IMR-90 (cell line): ENCODE measurements at regions not wholly inside any gene's neighbourhood (a gene's known extent, or its start where the extent isn't known, plus 50 kb on each side); places are given as distances from the start of the nearest gene placed in this dataset.

Experiments
- ATAC-seq: fragments of 200-7000 bp; cut with Tn5 transposase; 2 replicates; pipeline ENCODE4 v1.9.1; 2020; ENCODE audit warnings: low read depth, mild to moderate bottlenecking, moderate library complexity
- BruUV-seq: library from RNA; stranded (reverse); fragments of 400-500 nt; replicated peaks from 2 replicates; lab custom pipeline; 2021; lab: Mats Ljungman, UMichigan
- CTCF ChIA-PET: fragments of 300-600 bp; formaldehyde crosslinking; extraction: SDS; loops from one replicate; lab custom pipeline; 2021; ENCODE audit warnings: antibody characterized with exemption; lab: Yijun Ruan, JAX
- POLR2A ChIA-PET: fragments of 300-600 bp; sonication (Branson Sonifier 250); formaldehyde crosslinking; loops from one replicate; lab custom pipeline; 2022; ENCODE audit warnings: antibody characterized with exemption; ENCODE audit not compliant: unreplicated experiment; lab: Charles Lee
- DNase-seq: peaks from one replicate; pipeline ENCODE4 v3.0.0; 2013
- H2AFZ ChIP-seq: replicated peaks from 2 replicates; pipeline ENCODE3; 2013; ENCODE audit warnings: low read length, mild to moderate bottlenecking; ENCODE audit not compliant: poor library complexity
- H2AK5ac ChIP-seq: 2 replicates; pipeline ENCODE4 v1.6.1; 2013; ENCODE audit warnings: low read depth, low read length, inconsistent platforms
- H2AK9ac ChIP-seq: replicated peaks from 2 replicates; pipeline ENCODE3; 2013; ENCODE audit warnings: mild to moderate bottlenecking, low read depth, low read length, moderate library complexity; ENCODE audit not compliant: poor library complexity
- H2BK120ac ChIP-seq: 2 replicates; pipeline ENCODE4 v1.6.1; 2013; ENCODE audit warnings: low read depth, low read length, inconsistent platforms
- H2BK15ac ChIP-seq: 3 replicates; pipeline ENCODE4 v1.6.1; 2013; ENCODE audit warnings: low read depth, low read length, inconsistent platforms
- H2BK20ac ChIP-seq: 2 replicates; pipeline ENCODE4 v1.6.1; 2013; ENCODE audit warnings: low read depth, mild to moderate bottlenecking, inconsistent platforms, low read length, moderate library complexity
- H2BK5ac ChIP-seq: 2 replicates; pipeline ENCODE4 v1.6.1; 2013; ENCODE audit warnings: mild to moderate bottlenecking, low read depth, low read length, inconsistent platforms; ENCODE audit not compliant: poor library complexity, severe bottlenecking
- H3K14ac ChIP-seq: replicated peaks from 2 replicates; pipeline ENCODE4 v1.6.1; 2013; ENCODE audit warnings: low read depth, low read length, inconsistent platforms
- H3K18ac ChIP-seq: 2 replicates; pipeline ENCODE4 v1.6.1; 2013; ENCODE audit warnings: low read depth, low read length, control low read depth
- H3K23ac ChIP-seq: 2 replicates; pipeline ENCODE4 v1.6.1; 2013; ENCODE audit warnings: low read depth, low read length, inconsistent platforms
- H3K27ac ChIP-seq: 2 replicates; pipeline ENCODE4 v1.5.1; 2013; ENCODE audit warnings: mild to moderate bottlenecking, control low read depth, low read length; ENCODE audit not compliant: insufficient read depth
- H3K27me3 ChIP-seq: 2 replicates; pipeline ENCODE4 v1.6.1; 2013; ENCODE audit warnings: low read length; ENCODE audit not compliant: control insufficient read depth, insufficient read depth
- H3K36me3 ChIP-seq: 2 replicates; pipeline ENCODE4 v1.6.1; 2013; ENCODE audit warnings: low read length, mixed read lengths; ENCODE audit not compliant: control insufficient read depth, insufficient read depth
- H3K4ac ChIP-seq: 2 replicates; pipeline ENCODE4 v1.6.1; 2013; ENCODE audit warnings: low read depth, low read length, inconsistent platforms
- H3K4me1 ChIP-seq: 2 replicates; pipeline ENCODE4 v1.6.1; 2013; ENCODE audit warnings: low read length, mixed read lengths; ENCODE audit not compliant: control insufficient read depth, insufficient read depth
- H3K4me2 ChIP-seq: 2 replicates; pipeline ENCODE4 v1.6.1; 2013; ENCODE audit warnings: low read depth, mild to moderate bottlenecking, control low read depth, low read length, moderate library complexity
- H3K4me3 ChIP-seq: 2 replicates; pipeline ENCODE4 v1.5.1; 2013; ENCODE audit warnings: low read depth, mild to moderate bottlenecking, control low read depth, low read length, moderate library complexity; ENCODE audit not compliant: insufficient read depth
- H3K56ac ChIP-seq: 2 replicates; pipeline ENCODE4 v1.6.1; 2013; ENCODE audit warnings: low read length, inconsistent platforms; ENCODE audit not compliant: insufficient read depth; ENCODE audit errors: extremely low read depth
- H3K79me1 ChIP-seq, 2 experiments: 2 replicates each; pipeline ENCODE4 v1.6.1; 2013; ENCODE audit warnings: low read length in 2 of 2, inconsistent platforms in 1 of 2, low read depth in 1 of 2
- H3K9ac ChIP-seq: 2 replicates; pipeline ENCODE4 v1.6.1; 2013; ENCODE audit warnings: low read depth, low read length, control low read depth
- H3K9me1 ChIP-seq: 2 replicates; pipeline ENCODE4 v1.6.1; 2013; ENCODE audit warnings: low read length, inconsistent platforms; ENCODE audit not compliant: insufficient read depth
- H3K9me3 ChIP-seq: 2 replicates; pipeline ENCODE4 v1.6.1; 2013; ENCODE audit warnings: low read length; ENCODE audit not compliant: control insufficient read depth, insufficient read depth
- H4K20me1 ChIP-seq: 2 replicates; pipeline ENCODE4 v1.6.1; 2013; ENCODE audit warnings: low read length, inconsistent platforms; ENCODE audit not compliant: insufficient read depth
- H4K5ac ChIP-seq: 2 replicates; pipeline ENCODE4 v1.6.1; 2013; ENCODE audit warnings: mild to moderate bottlenecking, low read depth, low read length, control low read depth
- H4K8ac ChIP-seq, 2 experiments: 2 replicates each; pipeline ENCODE4 v1.6.1; 2013; ENCODE audit warnings: low read depth in 2 of 2, low read length in 2 of 2, control low read depth in 1 of 2, inconsistent platforms in 1 of 2
- H4K91ac ChIP-seq: 2 replicates; pipeline ENCODE4 v1.6.1; 2013; ENCODE audit warnings: low read depth, low read length, inconsistent platforms; ENCODE audit not compliant: insufficient read depth
- CEBPB ChIP-seq: IDR thresholded peaks from 2 replicates; pipeline ENCODE4 v1.6.1; 2012; ENCODE audit warnings: low read depth, low read length, improper control_type of control experiment
- CHD1 ChIP-seq: IDR thresholded peaks from 2 replicates; pipeline ENCODE4 v1.6.1; 2012; ENCODE audit warnings: low read depth, low read length, improper control_type of control experiment
- CTCF ChIP-seq: conservative IDR thresholded peaks from 2 replicates; pipeline ENCODE4 v1.5.1; 2012; ENCODE audit warnings: mild to moderate bottlenecking, low read depth, low read length, improper control_type of control experiment
- ELK1 ChIP-seq: fragments of 150-350 bp; IDR thresholded peaks from 2 replicates; pipeline ENCODE4 v1.6.1; 2016; ENCODE audit warnings: low read depth, mild to moderate bottlenecking, low read length, moderate library complexity, borderline replicate concordance
- FOS ChIP-seq: fragments of 150-350 bp; IDR thresholded peaks from 2 replicates; pipeline ENCODE4 v1.6.1; 2016; ENCODE audit warnings: low read depth, low read length
- MAFK ChIP-seq: IDR thresholded peaks from 2 replicates; pipeline ENCODE4 v1.6.1; 2012; ENCODE audit warnings: low read depth, low read length, improper control_type of control experiment
- MXI1 ChIP-seq: IDR thresholded peaks from 2 replicates; pipeline ENCODE4 v1.6.1; 2012; ENCODE audit warnings: low read depth, mild to moderate bottlenecking, low read length, moderate library complexity, borderline replicate concordance
- NFE2L2 ChIP-seq: fragments of 150-350 bp; IDR thresholded peaks from 2 replicates; pipeline ENCODE4 v1.6.1; 2016; ENCODE audit warnings: low read depth, mild to moderate bottlenecking, low read length
- RAD21 ChIP-seq: IDR thresholded peaks from 2 replicates; pipeline ENCODE4 v1.6.1; 2012; ENCODE audit warnings: low read length, improper control_type of control experiment
- SMC3 ChIP-seq: fragments of 150-350 bp; IDR thresholded peaks from 2 replicates; pipeline ENCODE4 v1.6.1; 2016; ENCODE audit warnings: low read depth, mild to moderate bottlenecking, antibody characterized with exemption, low read length, moderate library complexity
- whole genome bisulfite sequencing, 2 experiments: methylation state at CpG; one replicate each; pipeline versions ENCODE4 v1.1.5 to v1.1.7; 2013; ENCODE audit warnings: missing lambda C conversion rate in 2 of 2; ENCODE audit not compliant: insufficient read length in 1 of 2; ENCODE audit errors: extremely low coverage in 2 of 2; 5-methylcytosine and 5-hydroxymethylcytosine counted together
- dilution Hi-C: fragments of 300-500 bp; cut with HindIII; formaldehyde crosslinking; loops from one replicate; pipeline ENCODE4 v1.14.3; 2018; ENCODE audit warnings: low sequenced_read_pairs; ENCODE audit not compliant: unreplicated experiment
- in situ Hi-C: fragments of 300-500 bp; cut with MboI; formaldehyde crosslinking; loops from 3 replicates; pipeline ENCODE4 v1.14.3; 2019; ENCODE audit warnings: low sequenced_read_pairs, inconsistent platforms, mixed read lengths
- intact Hi-C: fragments of 100-400 bp; cut with micrococcal nuclease; formaldehyde crosslinking; loops from 2 replicates; pipeline ENCODE4 v1.10.0; 2022

DNA sequence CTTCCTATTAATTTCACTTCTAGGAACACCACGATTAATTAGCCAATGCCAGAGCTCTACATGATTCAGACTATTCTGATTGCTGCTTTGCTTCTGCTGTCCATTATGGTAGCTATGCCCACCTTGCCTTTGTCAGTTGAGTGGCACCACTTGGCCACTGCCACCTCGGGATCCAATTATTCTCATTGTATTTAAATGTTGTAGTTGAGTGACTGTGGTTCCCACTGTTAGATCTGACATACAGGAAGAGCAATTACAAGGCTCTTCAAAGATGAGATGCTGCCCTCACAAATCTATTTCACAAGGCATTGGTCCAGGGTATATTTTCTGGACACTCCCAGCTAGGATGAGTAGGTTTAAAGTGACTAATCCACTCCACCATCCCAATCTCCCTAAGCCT is 864.5 kb upstream of the EDIL3 start:
- Histone ChIP-seq H3K4me1 (no peaks in the 10 kb centered on the region), H3K14ac (no peak overlapping the region), H2BK120ac (no peak overlapping the region), H4K91ac (no peak overlapping the region), H3K9me1 (no peaks in the 10 kb centered on the region), H3K27ac (no peak overlapping the region), H2AK9ac (no peak overlapping the region), H3K9me3 (peaks cover 9% of the 10 kb centered on the region), H3K4me2 (no peak overlapping the region), H2BK5ac (no peak overlapping the region), H4K5ac (no peak overlapping the region), H3K4me3 (no peak overlapping the region), H3K36me3 (no peaks in the 10 kb centered on the region), H2AK5ac (no peak overlapping the region), H3K27me3 (no peaks in the 10 kb centered on the region), H3K18ac (no peak overlapping the region), H2AFZ (no peak overlapping the region), H3K79me1 (no peaks in the 10 kb centered on the region), H2BK20ac (no peak overlapping the region), H3K56ac (no peak overlapping the region), H3K23ac (no peak overlapping the region), H4K20me1 (no peaks in the 10 kb centered on the region), H2BK15ac (no peak overlapping the region), H4K8ac (no peak overlapping the region), H3K9ac (no peak overlapping the region), H3K4ac (no peak overlapping the region)
- in situ Hi-C loops = no loop called here
- TF ChIP-seq ELK1 (no peak), CTCF (no peak), SMC3 (no peak), MAFK (no peak), FOS (no peak), RAD21 (no peak), MXI1 (no peak), CEBPB (no peak), NFE2L2 (no peak), CHD1 (no peak)
- CTCF ChIA-PET = no interaction called here
- no peak for DNase-seq
- WGBS, 2 experiments = no CpG with 5 or more reads among the region's 2 CpGs
- no peak for ATAC-seq
- dilution Hi-C loops = no loop called here
- POLR2A ChIA-PET = no interaction called here
- intact Hi-C loops = no loop called here
- no TSS peak for BruUV-seq
